GM12872 (cell line): ENCODE measurements at regions not wholly inside any gene's neighbourhood (a gene's known extent, or its start where the extent isn't known, plus 50 kb on each side); places are given as distances from the start of the nearest gene placed in this dataset.

ENCODE experiments used
- TF ChIP-seq, protein P1 (sequence below): IDR thresholded peaks from 3 replicates; pipeline ENCODE4 v1.5.1; 2011; ENCODE audit warnings: low read depth, mild to moderate bottlenecking, low read length, moderate library complexity; ENCODE audit not compliant: insufficient read depth

DNA sequence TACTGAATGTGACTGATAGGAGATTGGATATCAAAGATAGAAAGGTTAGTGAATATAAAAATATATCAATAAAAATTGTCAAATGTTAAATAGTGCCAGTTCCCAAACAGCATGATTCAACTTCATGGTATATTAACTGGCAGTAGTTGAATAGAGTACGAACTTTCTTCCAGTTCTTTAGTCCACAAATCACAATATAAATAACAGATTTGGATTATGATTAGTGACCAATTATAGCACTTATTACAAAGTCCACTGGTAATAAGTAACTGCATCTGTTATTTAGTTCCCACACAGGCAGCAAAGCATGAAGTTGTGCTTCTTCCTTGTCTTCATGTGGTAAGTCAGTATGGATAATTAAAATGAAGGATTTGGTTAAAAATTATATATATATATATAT, 243.0 kb upstream of the VWC2 start:
- TF ChIP-seq, protein P1, sequence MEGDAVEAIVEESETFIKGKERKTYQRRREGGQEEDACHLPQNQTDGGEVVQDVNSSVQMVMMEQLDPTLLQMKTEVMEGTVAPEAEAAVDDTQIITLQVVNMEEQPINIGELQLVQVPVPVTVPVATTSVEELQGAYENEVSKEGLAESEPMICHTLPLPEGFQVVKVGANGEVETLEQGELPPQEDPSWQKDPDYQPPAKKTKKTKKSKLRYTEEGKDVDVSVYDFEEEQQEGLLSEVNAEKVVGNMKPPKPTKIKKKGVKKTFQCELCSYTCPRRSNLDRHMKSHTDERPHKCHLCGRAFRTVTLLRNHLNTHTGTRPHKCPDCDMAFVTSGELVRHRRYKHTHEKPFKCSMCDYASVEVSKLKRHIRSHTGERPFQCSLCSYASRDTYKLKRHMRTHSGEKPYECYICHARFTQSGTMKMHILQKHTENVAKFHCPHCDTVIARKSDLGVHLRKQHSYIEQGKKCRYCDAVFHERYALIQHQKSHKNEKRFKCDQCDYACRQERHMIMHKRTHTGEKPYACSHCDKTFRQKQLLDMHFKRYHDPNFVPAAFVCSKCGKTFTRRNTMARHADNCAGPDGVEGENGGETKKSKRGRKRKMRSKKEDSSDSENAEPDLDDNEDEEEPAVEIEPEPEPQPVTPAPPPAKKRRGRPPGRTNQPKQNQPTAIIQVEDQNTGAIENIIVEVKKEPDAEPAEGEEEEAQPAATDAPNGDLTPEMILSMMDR = no peak

DNA sequence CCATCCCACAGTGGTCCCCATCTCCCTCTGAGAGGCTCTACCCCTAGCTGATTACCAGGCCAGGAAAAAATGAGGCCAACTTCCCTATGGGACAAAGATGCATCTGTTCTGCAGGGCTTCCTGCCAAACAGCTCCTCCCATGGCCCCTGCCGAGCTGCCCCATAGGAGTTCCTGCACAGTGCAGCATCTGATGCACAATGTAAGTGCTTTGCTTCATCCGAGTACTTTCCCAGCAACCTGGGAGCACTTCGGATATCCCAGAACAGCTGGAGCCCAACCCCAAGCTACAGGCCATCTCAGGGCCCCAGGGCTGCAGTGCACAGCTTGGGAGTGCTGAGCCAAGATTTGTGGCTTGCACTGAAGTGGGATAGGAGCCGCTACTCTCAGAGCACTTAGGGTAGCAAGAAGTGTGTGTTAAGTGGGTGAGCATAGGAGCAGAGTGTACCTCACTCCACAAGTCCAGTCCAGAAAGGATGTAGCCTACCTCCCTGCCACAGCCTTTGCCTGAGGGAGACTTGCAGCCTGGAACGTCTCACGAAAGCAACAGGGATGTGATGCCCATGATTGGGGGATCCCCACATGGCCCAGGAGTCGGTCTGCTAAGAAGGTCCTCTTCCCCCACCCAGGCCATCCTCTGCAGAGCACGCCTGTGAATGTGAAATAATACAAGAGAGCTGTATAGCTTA, 209.6 kb upstream of the VWC2 start:
- TF ChIP-seq, protein P1 = no peak

DNA sequence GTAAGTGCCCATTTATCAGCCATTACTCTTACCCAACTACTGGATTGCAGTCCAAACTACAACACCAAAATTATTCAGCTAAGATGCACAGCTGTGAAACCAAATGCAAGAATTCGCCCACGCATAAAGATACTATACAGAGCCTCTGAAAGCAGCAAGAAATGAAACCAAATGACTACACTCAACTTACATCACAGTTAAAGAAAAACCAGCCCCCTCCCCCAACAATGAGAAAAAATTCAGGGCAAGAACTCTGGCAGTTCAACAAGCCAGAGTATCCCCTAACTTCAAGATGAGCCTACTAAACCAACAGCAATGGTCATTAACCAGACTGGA, 209.1 kb upstream of the VWC2 start:
- TF ChIP-seq, protein P1 = no peak

DNA sequence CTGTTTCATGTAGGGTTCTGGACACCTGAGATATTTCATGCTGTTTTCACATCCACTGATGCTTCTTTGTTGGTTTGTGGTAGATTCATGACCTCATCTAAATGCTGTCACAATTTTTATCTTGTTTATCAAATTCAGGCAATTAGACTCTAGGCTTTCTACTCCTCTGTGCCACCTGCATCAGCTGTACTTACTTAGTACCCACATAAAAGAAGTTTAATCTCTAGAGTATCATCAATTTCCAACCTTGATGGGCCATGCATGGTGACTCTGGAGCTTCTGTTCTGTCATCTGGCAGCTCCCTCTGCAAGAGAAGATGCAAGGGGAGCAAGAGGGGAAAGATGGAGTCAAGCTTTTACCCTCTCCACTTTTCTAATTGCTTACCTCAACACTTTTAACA, 195.9 kb upstream of the VWC2 start:
- TF ChIP-seq, protein P1 = no peak

DNA sequence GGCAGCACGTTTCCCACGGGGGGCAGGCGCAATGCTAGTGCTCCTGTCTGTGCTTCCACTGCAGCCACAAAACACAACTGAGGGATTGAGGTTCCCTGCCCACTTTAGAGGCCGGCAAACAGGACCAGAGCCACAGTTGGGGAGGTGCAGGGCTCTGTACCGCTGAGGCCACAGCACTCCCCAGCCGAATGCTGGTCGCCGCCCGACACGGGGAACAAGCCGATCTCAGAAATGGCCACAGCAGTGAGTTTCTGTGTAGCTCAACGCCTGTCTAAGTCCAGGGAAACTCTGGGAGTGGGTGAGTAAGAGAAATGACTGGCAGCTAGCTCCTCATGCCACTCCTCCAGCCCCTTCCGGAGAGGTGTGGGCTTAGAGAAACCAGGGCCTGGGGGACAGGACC, 194.0 kb upstream of the VWC2 start:
- TF ChIP-seq, protein P1 = no peak

DNA sequence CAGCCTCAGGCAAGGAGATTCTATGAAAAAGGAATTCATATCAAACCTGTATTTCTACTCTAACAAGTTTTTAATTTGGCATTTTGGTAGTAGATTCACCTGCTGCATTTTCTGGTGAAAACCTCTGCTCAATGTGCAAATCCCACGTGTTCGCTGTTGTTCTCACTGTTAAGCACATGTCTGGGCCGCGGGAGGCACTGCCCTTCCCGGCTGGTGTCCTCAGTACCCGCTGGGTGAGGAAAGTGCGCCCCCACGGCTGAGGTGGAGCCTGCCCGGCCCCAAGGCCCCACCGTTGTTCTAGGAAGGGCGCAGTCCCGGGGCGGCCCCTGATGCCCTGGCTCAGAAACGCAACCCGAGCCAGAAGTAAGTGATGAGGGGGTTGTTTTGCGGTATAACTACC, 193.4 kb upstream of the VWC2 start:
- TF ChIP-seq, protein P1 = no peak

DNA sequence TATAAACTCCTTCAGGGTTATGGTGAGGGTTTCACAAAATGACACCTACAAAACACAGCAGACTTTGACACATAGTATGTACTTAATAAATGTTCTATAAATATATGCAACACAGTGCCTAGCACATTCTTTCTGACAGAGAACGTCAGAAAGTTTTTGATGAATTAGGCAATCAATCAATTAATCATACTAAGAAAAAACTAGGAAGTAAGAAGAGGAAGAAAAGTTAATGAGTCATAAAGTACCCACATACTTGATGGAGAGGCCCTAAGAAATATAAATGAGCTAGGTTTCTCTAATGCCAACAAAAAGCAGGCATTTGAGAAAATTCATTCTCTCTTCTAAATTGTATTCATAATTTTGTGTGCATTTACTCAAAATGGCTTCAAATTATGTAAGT, 192.7 kb upstream of the VWC2 start:
- TF ChIP-seq, protein P1 = no peak
